ENCODE measurements at regions not wholly inside any gene's neighbourhood (a gene's known extent, or its start where the extent isn't known, plus 50 kb on each side); places are given as distances from the start of the nearest gene placed in this dataset.

GRCh38 chr14:58815161-58815701 lies 177.5 kb downstream of the DACT1 start:
- ChIA-PET CTCF (interaction anchor here (0.9 kb wide), 2 partner anchors 9 to 314 kb away, joined by 3 read pairs; no protein-coding TSS in a partner anchor), POLR2A (no interaction called here)
- Histone ChIP-seq H3K27me3 (ENCODE audit: control insufficient read depth, insufficient read depth, low read length) (no peaks in the 10 kb centered on the region), H3K4me3 (ENCODE audit: low read depth, low read length) (no peak overlapping the region), H3K36me3 (ENCODE audit: control insufficient read depth, insufficient read depth, low read length) (no peaks in the 10 kb centered on the region)
- peak; percentile 37 for DNase-seq (ENCODE audit: low read depth)
- TF ChIP-seq, protein P1, sequence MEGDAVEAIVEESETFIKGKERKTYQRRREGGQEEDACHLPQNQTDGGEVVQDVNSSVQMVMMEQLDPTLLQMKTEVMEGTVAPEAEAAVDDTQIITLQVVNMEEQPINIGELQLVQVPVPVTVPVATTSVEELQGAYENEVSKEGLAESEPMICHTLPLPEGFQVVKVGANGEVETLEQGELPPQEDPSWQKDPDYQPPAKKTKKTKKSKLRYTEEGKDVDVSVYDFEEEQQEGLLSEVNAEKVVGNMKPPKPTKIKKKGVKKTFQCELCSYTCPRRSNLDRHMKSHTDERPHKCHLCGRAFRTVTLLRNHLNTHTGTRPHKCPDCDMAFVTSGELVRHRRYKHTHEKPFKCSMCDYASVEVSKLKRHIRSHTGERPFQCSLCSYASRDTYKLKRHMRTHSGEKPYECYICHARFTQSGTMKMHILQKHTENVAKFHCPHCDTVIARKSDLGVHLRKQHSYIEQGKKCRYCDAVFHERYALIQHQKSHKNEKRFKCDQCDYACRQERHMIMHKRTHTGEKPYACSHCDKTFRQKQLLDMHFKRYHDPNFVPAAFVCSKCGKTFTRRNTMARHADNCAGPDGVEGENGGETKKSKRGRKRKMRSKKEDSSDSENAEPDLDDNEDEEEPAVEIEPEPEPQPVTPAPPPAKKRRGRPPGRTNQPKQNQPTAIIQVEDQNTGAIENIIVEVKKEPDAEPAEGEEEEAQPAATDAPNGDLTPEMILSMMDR (IDR thresholded peaks at IDR 0.05; ENCODE audit: insufficient read depth, low read depth, low read length): no peak

GRCh38 chr14:58815794-58816193 lies 178.0 kb downstream of the DACT1 start:
- ChIA-PET POLR2A (no interaction called here), CTCF (interaction anchor here (0.9 to 1.3 kb wide), 3 partner anchors 10 to 315 kb away, joined by 3 read pairs; no protein-coding TSS in a partner anchor)
- no peak overlapping the region for H3K4me3 ChIP-seq (ENCODE audit: low read depth, low read length)
- no peak for DNase-seq (ENCODE audit: low read depth)
- TF ChIP-seq, protein P1 (IDR thresholded peaks at IDR 0.05; ENCODE audit: insufficient read depth, low read depth, low read length): no peak
- no peaks in the 10 kb centered on the region for H3K36me3 ChIP-seq (ENCODE audit: control insufficient read depth, insufficient read depth, low read length)
- no peaks in the 10 kb centered on the region for H3K27me3 ChIP-seq (ENCODE audit: control insufficient read depth, insufficient read depth, low read length)

DNA sequence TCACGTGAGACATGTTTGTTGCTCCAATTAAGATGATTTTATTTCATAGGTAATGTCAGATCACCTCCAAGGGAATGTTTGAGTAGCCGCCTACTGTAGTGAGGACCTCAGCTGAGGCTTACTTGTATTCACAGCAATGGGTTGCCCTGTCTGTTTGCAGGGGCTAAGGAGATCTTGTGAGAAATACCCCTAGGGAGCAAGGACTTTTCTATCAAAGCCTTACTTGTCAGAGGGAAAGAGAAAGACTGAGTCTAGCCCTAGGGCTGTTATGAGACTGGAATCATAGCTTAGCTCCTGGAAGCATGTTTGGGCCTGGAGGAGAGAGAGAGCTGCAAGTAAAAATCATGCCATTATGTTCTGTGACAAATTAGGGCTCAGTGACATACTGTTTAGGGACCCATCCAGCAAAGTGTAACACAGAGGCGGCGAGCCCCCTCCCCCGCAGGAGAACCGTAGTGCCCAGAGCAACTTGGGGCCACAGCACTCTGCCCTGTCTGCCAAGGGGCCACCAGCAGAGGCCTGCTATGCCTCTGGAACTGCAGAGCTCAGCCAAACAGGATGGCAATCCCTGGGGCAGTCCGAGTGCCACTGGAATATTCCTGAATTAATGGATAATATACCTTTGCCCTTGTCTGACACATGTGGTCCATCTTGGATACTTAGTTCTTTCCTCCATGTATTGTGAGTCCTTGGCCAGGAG lies 178.8 kb downstream of the DACT1 start:
- POLR2A ChIA-PET: no interaction called here
- CTCF ChIA-PET: interaction anchor here (0.6 to 1.6 kb wide), 5 partner anchors 10 to 315 kb away, joined by 3 to 5 read pairs (median 3); no protein-coding TSS in a partner anchor

GRCh38 chr14:58817846-58818245 lies 180.1 kb downstream of the DACT1 start:
- ChIA-PET CTCF (interaction anchor here (0.6 to 1.6 kb wide), 3 partner anchors 9 to 26 kb away, joined by 3 to 5 read pairs (median 3); no protein-coding TSS in a partner anchor), POLR2A (no interaction called here)
- Histone ChIP-seq H3K27me3 (ENCODE audit: control insufficient read depth, insufficient read depth, low read length) (no peaks in the 10 kb centered on the region), H3K36me3 (ENCODE audit: control insufficient read depth, insufficient read depth, low read length) (no peaks in the 10 kb centered on the region), H3K4me3 (ENCODE audit: low read depth, low read length) (no peak overlapping the region)
- peak; percentile 23 for DNase-seq (ENCODE audit: low read depth)
- TF ChIP-seq, protein P1 (IDR thresholded peaks at IDR 0.05; ENCODE audit: insufficient read depth, low read depth, low read length): no peak

More for the DNA sequence above, 178.8 kb downstream of the DACT1 start:
- Histone ChIP-seq H3K4me3 (ENCODE audit: low read depth, low read length) (no peak overlapping the region), H3K27me3 (ENCODE audit: control insufficient read depth, insufficient read depth, low read length) (no peaks in the 10 kb centered on the region), H3K36me3 (ENCODE audit: control insufficient read depth, insufficient read depth, low read length) (no peaks in the 10 kb centered on the region)
- TF ChIP-seq, protein P1 (IDR thresholded peaks at IDR 0.05; ENCODE audit: insufficient read depth, low read depth, low read length): no peak
- no peak for DNase-seq (ENCODE audit: low read depth)

DNA sequence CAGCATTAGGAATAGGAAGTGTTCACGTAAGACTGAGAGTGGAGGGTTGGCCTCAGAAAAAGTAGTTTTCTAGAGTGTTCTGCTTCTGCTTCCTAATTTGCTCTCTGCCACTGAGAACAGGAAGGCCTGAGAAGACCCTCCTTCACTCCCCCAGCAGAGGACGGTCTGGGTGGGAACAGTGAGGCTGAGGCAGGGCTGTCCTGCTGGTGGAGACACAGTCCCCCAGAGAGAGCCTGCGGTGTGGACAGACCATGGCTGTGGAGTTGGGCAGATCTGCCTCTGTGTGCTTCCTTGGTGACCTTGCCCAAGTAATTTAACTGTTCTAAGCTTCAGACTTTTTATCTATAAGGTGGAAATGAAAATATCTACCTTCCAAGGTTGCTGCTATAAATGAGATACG lies 182.3 kb downstream of the DACT1 start:
- ChIA-PET CTCF (interaction anchor here (0.6 kb wide), 1 partner anchor 210 kb away, joined by 3 read pairs; no protein-coding TSS in a partner anchor), POLR2A (no interaction called here)
- Histone ChIP-seq H3K36me3 (ENCODE audit: control insufficient read depth, insufficient read depth, low read length) (no peaks in the 10 kb centered on the region), H3K4me3 (ENCODE audit: low read depth, low read length) (no peak overlapping the region), H3K27me3 (ENCODE audit: control insufficient read depth, insufficient read depth, low read length) (no peaks in the 10 kb centered on the region)
- DNase-seq (ENCODE audit: low read depth): no peak
- TF ChIP-seq, protein P1 (IDR thresholded peaks at IDR 0.05; ENCODE audit: insufficient read depth, low read depth, low read length): no peak

Measured in BJ (cell line).